Cardiac muscle cell (in vitro differentiated cells and primary cell): ENCODE measurements at regions not wholly inside any gene's neighbourhood (a gene's known extent, or its start where the extent isn't known, plus 50 kb on each side); places are given as distances from the start of the nearest gene placed in this dataset.
A peak's percentile ranks its signal among the peaks of the same experiment; 100 is the strongest.

ENCODE experiments used
- DNase-seq, 2 donors: peaks; one replicate each; pipeline versions ENCODE4 v3.0.0 to v3.0.0-alpha.2; 2010 to 2017; ENCODE audit warnings: low read depth in 1 of 2, low spot score in 1 of 2
- H3K27ac ChIP-seq: fragments of 200-600 bp; sonication (generic); 2 replicates; pipeline ENCODE4 v1.5.1; 2016
- H3K27me3 ChIP-seq: fragments of 200-600 bp; sonication (generic); 2 replicates; pipeline ENCODE4 v1.6.0; 2016; ENCODE audit warnings: control low read depth
- H3K36me3 ChIP-seq: fragments of 200-600 bp; sonication (generic); 2 replicates; pipeline ENCODE4 v1.5.1; 2016; ENCODE audit warnings: control low read depth
- H3K4me1 ChIP-seq: fragments of 200-600 bp; sonication (generic); 2 replicates; pipeline ENCODE4 v1.8.1; 2017; ENCODE audit warnings: low read depth, mild to moderate bottlenecking, mixed run types
- H3K4me3 ChIP-seq: fragments of 200-600 bp; sonication (generic); 2 replicates; pipeline ENCODE4 v1.5.1; 2016; ENCODE audit warnings: mild to moderate bottlenecking
- H3K9me3 ChIP-seq: fragments of 200-600 bp; sonication (generic); 2 replicates; pipeline ENCODE4 v1.5.1; 2017; ENCODE audit warnings: low read depth, mild to moderate bottlenecking, control low read depth
- CTCF ChIP-seq: IDR thresholded peaks from 2 replicates; pipeline ENCODE4 v1.5.1; 2012; ENCODE audit warnings: low read depth, mild to moderate bottlenecking, low read length

GRCh38 chr2:15797231-15797938 lies 143.0 kb upstream of the MYCN start:
- H3K4me3 ChIP-seq = no peak overlapping the region
- no peaks in the 10 kb centered on the region for H3K9me3 ChIP-seq
- no peaks in the 10 kb centered on the region for H3K36me3 ChIP-seq
- no peak for DNase-seq
- H3K27me3 ChIP-seq = no peaks in the 10 kb centered on the region
- TF ChIP-seq CTCF = no peak
- H3K4me1 ChIP-seq = peaks cover 4% of the 10 kb centered on the region
- H3K27ac ChIP-seq = no peak overlapping the region

GRCh38 chr2:15797939-15798281 lies 142.4 kb upstream of the MYCN start:
- Histone ChIP-seq H3K4me3 (no peak overlapping the region), H3K27me3 (no peaks in the 10 kb centered on the region), H3K27ac (no peak overlapping the region), H3K36me3 (no peaks in the 10 kb centered on the region), H3K9me3 (no peaks in the 10 kb centered on the region), H3K4me1 (peaks cover 4% of the 10 kb centered on the region)
- no peak for DNase-seq
- TF ChIP-seq CTCF = no peak

GRCh38 chr2:15798701-15799431 lies 141.5 kb upstream of the MYCN start:
- Histone ChIP-seq H3K9me3 (no peaks in the 10 kb centered on the region), H3K4me3 (no peak overlapping the region), H3K36me3 (no peaks in the 10 kb centered on the region), H3K27ac (no peak overlapping the region), H3K4me1 (peaks cover 4% of the 10 kb centered on the region), H3K27me3 (no peaks in the 10 kb centered on the region)
- DNase-seq = no peak
- no peak for TF ChIP-seq CTCF

GRCh38 chr2:15799432-15799827 lies 140.9 kb upstream of the MYCN start:
- Histone ChIP-seq H3K36me3 (no peaks in the 10 kb centered on the region), H3K27me3 (no peaks in the 10 kb centered on the region), H3K27ac (no peak overlapping the region), H3K9me3 (no peaks in the 10 kb centered on the region), H3K4me3 (no peak overlapping the region), H3K4me1 (peaks cover 4% of the 10 kb centered on the region)
- no peak for TF ChIP-seq CTCF
- no peak for DNase-seq

GRCh38 chr2:15800495-15801329 lies 139.6 kb upstream of the MYCN start:
- H3K36me3 ChIP-seq = no peaks in the 10 kb centered on the region
- no peak overlapping the region for H3K27ac ChIP-seq
- H3K4me1 ChIP-seq = peaks cover 4% of the 10 kb centered on the region
- H3K4me3 ChIP-seq = no peak overlapping the region
- no peaks in the 10 kb centered on the region for H3K9me3 ChIP-seq
- DNase-seq = peak; percentile 37 to 43
- TF ChIP-seq CTCF = no peak
- no peaks in the 10 kb centered on the region for H3K27me3 ChIP-seq
